ENCODE measurements at regions not wholly inside any gene's neighbourhood (a gene's known extent, or its start where the extent isn't known, plus 50 kb on each side); places are given as distances from the start of the nearest gene placed in this dataset.

GRCh38 chr16:64182985-64183384 is 938.9 kb downstream of the CDH11 start:
- H3K27me3 ChIP-seq (ENCODE audit: control insufficient read depth, insufficient read depth, low read length) = no peaks in the 10 kb centered on the region
- no TSS peak for BruUV-seq (replicated peaks)
- in situ Hi-C loops (cut with HindIII; ENCODE audit: low pct_unique_long_range_greater_than_20kb, low sequenced_read_pairs) (no loop called here), intact Hi-C loops (cut with micrococcal nuclease; ENCODE audit: unreplicated experiment) (no loop called here)
- H3K4me3 ChIP-seq (ENCODE audit: low read depth in 2 of 2, low read length in 2 of 2) = no peak overlapping the region
- ChIA-PET CTCF (no interaction called here), POLR2A (no interaction called here)
- no peaks in the 10 kb centered on the region for H3K9me3 ChIP-seq (ENCODE audit: control insufficient read depth, insufficient read depth, low read depth, low read length)
- H3K27ac ChIP-seq (ENCODE audit: low read length) = no peak overlapping the region
- DNase-seq (ENCODE audit: low read depth, low spot score) (no peak), ATAC-seq (no peak)
- H3K36me3 ChIP-seq (ENCODE audit: control insufficient read depth, insufficient read depth, low read length) = no peaks in the 10 kb centered on the region
- no peaks in the 10 kb centered on the region for H3K4me1 ChIP-seq (ENCODE audit: control insufficient read depth, insufficient read depth, low read length)
- TF ChIP-seq TCF7L2 (IDR thresholded peaks at IDR 0.05; ENCODE audit: low read depth, low read length) = no peak
- TF ChIP-seq REST (IDR thresholded peaks at IDR 0.05; ENCODE audit: insufficient read depth in 1 of 2, low read depth in 2 of 2, low read length in 1 of 2) = no peak
- no peak for TF ChIP-seq POLR2AphosphoS5 (IDR thresholded peaks at IDR 0.05; ENCODE audit: low read depth, low read length)
- no peak for TF ChIP-seq SIN3A (IDR thresholded peaks at IDR 0.05; ENCODE audit: borderline replicate concordance, insufficient read depth, low read depth, low read length)
- no peak for TF ChIP-seq CTCF (IDR thresholded peaks at IDR 0.05)

GRCh38 chr16:64181271-64181925 is 940.5 kb downstream of the CDH11 start:
- H3K4me3 ChIP-seq (ENCODE audit: low read depth in 2 of 2, low read length in 2 of 2) = no peak overlapping the region
- H3K9me3 ChIP-seq (ENCODE audit: control insufficient read depth, insufficient read depth, low read depth, low read length) = no peaks in the 10 kb centered on the region
- no peaks in the 10 kb centered on the region for H3K27me3 ChIP-seq (ENCODE audit: control insufficient read depth, insufficient read depth, low read length)
- in situ Hi-C loops (cut with HindIII; ENCODE audit: low pct_unique_long_range_greater_than_20kb, low sequenced_read_pairs) (no loop called here), intact Hi-C loops (cut with micrococcal nuclease; ENCODE audit: unreplicated experiment) (no loop called here)
- H3K36me3 ChIP-seq (ENCODE audit: control insufficient read depth, insufficient read depth, low read length) = no peaks in the 10 kb centered on the region
- H3K27ac ChIP-seq (ENCODE audit: low read length) = no peak overlapping the region
- TF ChIP-seq SIN3A (IDR thresholded peaks at IDR 0.05; ENCODE audit: borderline replicate concordance, insufficient read depth, low read depth, low read length) = no peak
- no peak for TF ChIP-seq TCF7L2 (IDR thresholded peaks at IDR 0.05; ENCODE audit: low read depth, low read length)
- TF ChIP-seq REST (IDR thresholded peaks at IDR 0.05; ENCODE audit: insufficient read depth in 1 of 2, low read depth in 2 of 2, low read length in 1 of 2) = no peak
- no peak for TF ChIP-seq CTCF (IDR thresholded peaks at IDR 0.05)
- no peak for TF ChIP-seq POLR2AphosphoS5 (IDR thresholded peaks at IDR 0.05; ENCODE audit: low read depth, low read length)
- POLR2A ChIA-PET = no interaction called here
- no peak for DNase-seq (ENCODE audit: low read depth, low spot score)
- no peak for ATAC-seq
- BruUV-seq (replicated peaks) = no TSS peak
- CTCF ChIA-PET = no interaction called here
- no peaks in the 10 kb centered on the region for H3K4me1 ChIP-seq (ENCODE audit: control insufficient read depth, insufficient read depth, low read length)
